Stomach (tissue), 8 donors: ENCODE measurements at regions not wholly inside any gene's neighbourhood (a gene's known extent, or its start where the extent isn't known, plus 50 kb on each side); places are given as distances from the start of the nearest gene placed in this dataset.

Experiments
- DNase-seq, 2 donors: peaks; one replicate each; pipeline versions ENCODE4 v3.0.0 to v3.0.0-alpha.2; 2013 to 2019
- H3K27ac ChIP-seq, 5 donors: fragments of 200-600 bp in 4 of 5; sonication (generic) in 4 of 5; one replicate each; pipeline ENCODE4 v1.5.1; 2013 to 2019; ENCODE audit warnings: mild to moderate bottlenecking in 1 of 5, moderate library complexity in 1 of 5
- H3K27me3 ChIP-seq, 3 donors: fragments of 200-600 bp; sonication (generic); one replicate each; pipeline ENCODE4 v1.5.1; 2017 to 2019; ENCODE audit warnings: mixed run types in 1 of 3
- H3K36me3 ChIP-seq, 4 donors: fragments of 200-600 bp; sonication (generic); 1 replicate in 3 of 4; 2 replicates in 1 of 4; pipeline ENCODE4 v1.5.1; 2016 to 2019
- H3K4me1 ChIP-seq, 4 donors: fragments of 200-600 bp; sonication (generic); one replicate each; pipeline ENCODE4 v1.5.1; 2016 to 2019
- H3K4me3 ChIP-seq, 4 donors: fragments of 200-600 bp; sonication (generic) in 3 of 4; one replicate each; pipeline ENCODE4 v1.5.1; 2016 to 2019; ENCODE audit warnings: mild to moderate bottlenecking in 1 of 4
- H3K9me3 ChIP-seq, 4 donors: fragments of 200-600 bp; sonication (generic); one replicate each; pipeline ENCODE4 v1.5.1; 2016 to 2019
- EP300 ChIP-seq: sonication (generic); formaldehyde crosslinking; IDR thresholded peaks from one replicate; pipeline ENCODE4 v1.6.1; 2017; ENCODE audit warnings: antibody characterized with exemption
- POLR2A ChIP-seq, 4 donors: fragments of 450-650 bp; IDR thresholded peaks; one replicate each; pipeline ENCODE4 v1.6.1; 2016; ENCODE audit warnings: antibody characterized with exemption in 4 of 4, control low read depth in 2 of 4, mild to moderate bottlenecking in 1 of 4, moderate library complexity in 1 of 4
- POLR2AphosphoS5 ChIP-seq, 3 donors: sonication (generic); formaldehyde crosslinking; IDR thresholded peaks; one replicate each; pipeline ENCODE4 v1.6.1; 2016; ENCODE audit warnings: antibody characterized with exemption in 3 of 3
- WGBS, 5 donors: extraction: QIAGEN DNeasy Blood & Tissue Kit in 3 of 5; methylation state at CpG; one replicate each; pipeline versions ENCODE4 v1.1.5 to v1.1.7; 2013 to 2018; 5-methylcytosine and 5-hydroxymethylcytosine counted together
- intact Hi-C: fragments of 100-400 bp; cut with DNase I; formaldehyde crosslinking; loops from one replicate; pipeline ENCODE4 v1.15.1; 2023; ENCODE audit warnings: low total_unique reads
- TF ChIP-seq, protein P1 (sequence below), 7 experiments: fragments of 450-650 bp in 4 of 7; fragments of 200-600 bp in 3 of 7; sonication (generic) in 3 of 7; IDR thresholded peaks; one replicate each; pipeline ENCODE4 v1.5.1; 2016 to 2019; ENCODE audit warnings: antibody characterized with exemption in 7 of 7, control low read depth in 2 of 7, mild to moderate bottlenecking in 1 of 7
- donor health status: healthy with polysubstance abuse.
- donor health status: Bipolar disorder and iron deficiency.
- donor health status: healthy.

DNA sequence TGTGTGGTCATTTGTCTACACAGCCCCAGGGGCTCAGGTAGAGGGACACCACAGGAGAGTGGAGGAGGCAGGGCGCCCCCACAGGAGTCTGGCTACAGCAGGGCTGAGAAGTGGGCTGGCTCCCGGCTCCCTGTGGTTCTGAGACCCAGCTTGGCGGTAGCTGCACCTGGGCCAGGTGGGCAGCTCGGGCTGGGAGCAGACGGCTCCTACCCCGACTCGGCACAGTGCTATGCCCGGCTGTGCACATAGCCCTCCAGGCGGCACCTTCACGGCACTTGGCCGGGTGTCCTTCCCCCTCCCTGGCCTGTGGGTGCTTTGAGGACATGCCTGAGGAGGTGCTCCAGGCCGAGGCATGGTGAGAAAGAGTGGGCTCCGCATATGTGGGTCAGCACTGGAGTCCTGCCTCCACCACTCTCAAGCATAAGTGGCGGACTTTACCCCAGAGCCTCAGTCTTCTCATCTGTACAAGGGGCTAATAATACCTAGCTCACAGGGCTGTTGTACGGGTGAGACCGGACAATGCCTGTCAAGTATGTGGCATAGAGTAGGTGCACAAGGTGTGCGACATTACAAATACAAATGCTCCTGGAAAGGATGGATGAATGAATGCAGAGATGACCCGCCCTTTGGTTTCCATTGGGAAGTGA, 50.1 kb upstream of the JPH3 start:
- WGBS, 5 donors, result 89 to 95% (median 91%) methylated on average over 10 to 18 of the region's 18 CpGs
- DNase-seq, result no peak
- Histone ChIP-seq H3K4me3 (no peak overlapping the region), H3K36me3 (no peaks in the 10 kb centered on the region), H3K4me1 (peaks cover 0 to 18% (median 7%) of the 10 kb centered on the region in 4 donors), H3K27me3 (peaks cover 0 to 10% (median 0%) of the 10 kb centered on the region in 3 donors), H3K9me3 (no peaks in the 10 kb centered on the region), H3K27ac (no peak overlapping the region)
- intact Hi-C loops, result no loop called here
- no peak for TF ChIP-seq EP300
- TF ChIP-seq, protein P1, sequence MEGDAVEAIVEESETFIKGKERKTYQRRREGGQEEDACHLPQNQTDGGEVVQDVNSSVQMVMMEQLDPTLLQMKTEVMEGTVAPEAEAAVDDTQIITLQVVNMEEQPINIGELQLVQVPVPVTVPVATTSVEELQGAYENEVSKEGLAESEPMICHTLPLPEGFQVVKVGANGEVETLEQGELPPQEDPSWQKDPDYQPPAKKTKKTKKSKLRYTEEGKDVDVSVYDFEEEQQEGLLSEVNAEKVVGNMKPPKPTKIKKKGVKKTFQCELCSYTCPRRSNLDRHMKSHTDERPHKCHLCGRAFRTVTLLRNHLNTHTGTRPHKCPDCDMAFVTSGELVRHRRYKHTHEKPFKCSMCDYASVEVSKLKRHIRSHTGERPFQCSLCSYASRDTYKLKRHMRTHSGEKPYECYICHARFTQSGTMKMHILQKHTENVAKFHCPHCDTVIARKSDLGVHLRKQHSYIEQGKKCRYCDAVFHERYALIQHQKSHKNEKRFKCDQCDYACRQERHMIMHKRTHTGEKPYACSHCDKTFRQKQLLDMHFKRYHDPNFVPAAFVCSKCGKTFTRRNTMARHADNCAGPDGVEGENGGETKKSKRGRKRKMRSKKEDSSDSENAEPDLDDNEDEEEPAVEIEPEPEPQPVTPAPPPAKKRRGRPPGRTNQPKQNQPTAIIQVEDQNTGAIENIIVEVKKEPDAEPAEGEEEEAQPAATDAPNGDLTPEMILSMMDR (IDR thresholded peaks at IDR 0.05), result no peak
- TF ChIP-seq POLR2A (IDR thresholded peaks at IDR 0.05), result no peak
- TF ChIP-seq POLR2AphosphoS5 (IDR thresholded peaks at IDR 0.05), result no peak

DNA sequence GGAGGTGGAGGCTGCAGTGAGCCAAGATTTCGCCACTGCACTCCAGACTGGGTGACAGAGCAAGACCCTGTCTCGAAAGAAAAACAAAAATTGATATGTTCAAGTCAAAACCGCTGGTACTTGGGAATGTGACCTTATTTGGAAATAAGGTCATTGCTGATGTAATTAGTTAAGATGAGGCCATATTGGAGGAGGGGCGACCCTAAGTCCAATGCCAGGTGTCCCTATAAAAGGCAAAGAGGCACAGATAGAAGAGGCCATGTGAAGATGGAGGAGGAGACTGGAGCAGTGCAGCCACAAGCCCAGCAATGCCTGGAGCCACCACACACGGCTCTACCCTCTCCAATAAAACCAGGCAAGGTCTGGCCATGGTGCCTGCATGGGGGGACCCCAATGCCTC, 50.8 kb upstream of the JPH3 start:
- Histone ChIP-seq H3K4me1 (peaks cover 0 to 12% (median 7%) of the 10 kb centered on the region in 4 donors), H3K27me3 (peaks cover 0 to 10% (median 0%) of the 10 kb centered on the region in 3 donors), H3K36me3 (no peaks in the 10 kb centered on the region), H3K4me3 (no peak overlapping the region), H3K27ac (no peak overlapping the region), H3K9me3 (peaks cover 0 to 1% (median 0%) of the 10 kb centered on the region in 4 donors)
- DNase-seq, result no peak
- WGBS, 5 donors, result 58 to 73% (median 63%) methylated on average over 4 to 5 of the region's 5 CpGs
- TF ChIP-seq POLR2A (IDR thresholded peaks at IDR 0.05) (no peak), EP300 (no peak), POLR2AphosphoS5 (IDR thresholded peaks at IDR 0.05) (no peak)
- TF ChIP-seq, protein P1 (IDR thresholded peaks at IDR 0.05), result no peak
- intact Hi-C loops, result no loop called here

DNA sequence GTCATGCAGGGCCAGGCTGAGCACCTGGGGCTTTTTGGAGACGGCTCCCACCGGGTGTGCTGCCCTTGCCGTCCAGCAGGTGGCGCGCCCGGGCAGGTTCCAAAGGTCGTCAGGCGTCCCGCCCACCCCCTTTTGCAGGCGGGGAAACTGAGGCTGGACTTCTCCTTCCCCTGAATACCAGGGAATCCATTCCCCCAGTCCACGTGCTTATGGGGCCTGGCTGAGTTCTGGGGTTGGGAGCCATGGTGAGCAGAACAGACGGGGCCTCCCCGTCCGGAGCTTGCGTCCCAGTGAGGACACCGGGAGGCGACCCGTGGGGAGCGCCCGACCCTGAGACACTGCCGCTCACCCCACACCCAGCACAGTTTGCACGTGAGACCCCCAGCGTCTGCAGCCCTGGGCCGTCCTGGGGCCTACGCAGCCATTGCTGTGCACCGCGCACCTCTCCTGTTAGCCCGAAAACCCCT, 51.8 kb upstream of the JPH3 start:
- Histone ChIP-seq H3K27me3 (peaks cover 0 to 10% (median 0%) of the 10 kb centered on the region in 3 donors), H3K27ac (no peak overlapping the region), H3K4me3 (no peak overlapping the region), H3K36me3 (no peaks in the 10 kb centered on the region), H3K9me3 (peaks cover 0 to 8% (median 4%) of the 10 kb centered on the region in 4 donors), H3K4me1 (peaks cover 0 to 7% (median 5%) of the 10 kb centered on the region in 4 donors)
- no peak for TF ChIP-seq POLR2AphosphoS5 (IDR thresholded peaks at IDR 0.05)
- TF ChIP-seq, protein P1 (IDR thresholded peaks at IDR 0.05), result peak in 5 of 7 experiments; percentile 63 to 98 (median 94)
- TF ChIP-seq POLR2A (IDR thresholded peaks at IDR 0.05), result no peak
- no peak for TF ChIP-seq EP300
- 17 to 54% (median 47%) methylated on average over 6 to 28 of the region's 28 CpGs for WGBS, 5 donors
- DNase-seq, result peak; percentile 49 to 63
- intact Hi-C loops, result no loop called here

DNA sequence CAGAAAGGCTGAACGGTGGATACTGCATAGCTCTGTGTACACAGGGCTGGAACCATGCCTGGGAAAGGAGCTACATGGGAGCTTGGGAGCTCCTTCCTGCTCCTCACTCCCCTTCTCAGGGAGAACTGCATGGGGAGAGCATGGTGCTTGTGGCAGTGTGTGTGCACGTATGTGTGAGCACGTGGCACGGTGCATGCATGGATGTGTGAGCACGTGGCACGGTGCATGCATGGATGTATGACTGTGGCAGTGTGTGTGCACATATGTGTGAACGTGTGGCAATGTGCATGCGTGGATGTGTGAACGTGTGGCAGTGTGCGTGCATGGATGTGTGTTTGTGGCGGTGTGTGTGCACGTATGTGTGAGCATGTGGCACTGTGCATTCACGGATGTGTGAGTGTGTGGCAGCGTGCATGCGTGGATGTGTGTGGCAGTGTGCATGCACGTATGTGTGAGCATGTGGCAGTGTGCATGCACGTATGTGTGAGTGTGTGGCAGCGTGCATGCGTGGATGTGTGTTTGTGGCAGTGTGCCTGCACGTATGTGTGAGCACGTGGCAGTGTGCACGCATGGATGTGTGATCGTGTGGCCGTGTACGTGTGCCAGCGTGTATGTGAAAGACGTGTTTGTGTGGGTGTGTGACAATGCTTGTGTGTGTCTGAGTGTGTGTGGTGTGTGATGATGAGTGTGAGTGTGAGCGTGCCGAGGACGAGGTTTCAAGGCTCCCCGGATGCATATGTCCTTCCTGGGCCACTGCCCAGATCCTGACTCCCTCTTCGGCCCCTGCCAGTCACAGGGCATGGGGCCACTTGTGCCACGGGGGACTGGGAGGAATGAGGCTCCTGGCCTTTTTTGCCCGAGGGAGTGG, 52.4 kb upstream of the JPH3 start:
- peaks cover 0 to 7% (median 5%) of the 10 kb centered on the region in 4 donors for H3K4me1 ChIP-seq
- no peaks in the 10 kb centered on the region for H3K36me3 ChIP-seq
- H3K4me3 ChIP-seq, result no peak overlapping the region
- peaks cover 0 to 10% (median 0%) of the 10 kb centered on the region in 3 donors for H3K27me3 ChIP-seq
- H3K27ac ChIP-seq, result no peak overlapping the region
- H3K9me3 ChIP-seq, result peaks cover 0 to 8% (median 4%) of the 10 kb centered on the region in 4 donors
- intact Hi-C loops, result no loop called here
- 70 to 78% (median 74%) methylated on average over 33 to 34 of the region's 34 CpGs for WGBS, 5 donors
- DNase-seq, result no peak
- TF ChIP-seq POLR2AphosphoS5 (IDR thresholded peaks at IDR 0.05), result no peak
- no peak for TF ChIP-seq POLR2A (IDR thresholded peaks at IDR 0.05)
- no peak for TF ChIP-seq EP300
- TF ChIP-seq, protein P1 (IDR thresholded peaks at IDR 0.05), result no peak
